Spleen (tissue), 7 donors: ENCODE measurements at regions not wholly inside any gene's neighbourhood (a gene's known extent, or its start where the extent isn't known, plus 50 kb on each side); places are given as distances from the start of the nearest gene placed in this dataset.

Experiments
- CTCF ChIP-seq, 11 experiments: fragments of 200-600 bp in 7 of 11; fragments of 450-650 bp in 4 of 11; sonication (generic) in 4 of 11; IDR thresholded peaks in 8 of 11; conservative IDR thresholded peaks in 3 of 11; 1 replicate in 7 of 11; 2 replicates in 4 of 11; pipeline versions ENCODE4 v1.4.0 to v1.8.0; 2016 to 2021; ENCODE audit warnings: antibody characterized with exemption in 11 of 11, inconsistent platforms in 4 of 11, mild to moderate bottlenecking in 1 of 11
- POLR2A ChIP-seq, 3 donors: fragments of 450-650 bp; IDR thresholded peaks; one replicate each; pipeline ENCODE4 v1.5.1; 2017; ENCODE audit warnings: antibody characterized with exemption in 3 of 3, mild to moderate bottlenecking in 1 of 3
- donor health status: DM: no; HTN: no; CAD: no; lungs with moderate emphysema.
- donor health status: DM: no; HTN: no; CAD: no.
- donor health status: DM: no; HTN: no; CAD: no.

DNA sequence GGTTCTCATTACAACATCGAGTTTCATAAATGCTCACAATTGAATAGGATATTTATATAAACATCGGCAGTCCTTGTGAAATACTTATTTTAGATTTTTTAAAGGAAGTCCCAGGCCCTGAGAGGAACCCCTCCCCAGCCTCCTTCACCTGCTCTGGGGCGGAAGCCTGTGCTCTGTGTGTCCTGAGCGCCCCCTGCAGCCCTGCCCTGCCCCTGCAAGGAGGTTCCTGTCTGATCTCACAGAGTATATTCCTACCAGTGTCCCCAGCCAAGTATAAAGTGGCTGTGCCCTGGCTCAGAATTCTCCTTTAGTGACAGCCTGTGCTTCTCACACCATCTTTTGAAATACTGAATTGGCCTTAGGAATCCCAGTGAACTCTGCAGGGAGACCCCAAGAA lies 659.5 kb downstream of the TMEM121 start:
- TF ChIP-seq POLR2A (IDR thresholded peaks at IDR 0.05) (no peak), CTCF (IDR thresholded peaks at IDR 0.05 in 8 of 11, conservative IDR thresholded peaks at IDR 0.05 in 3 of 11) (peak in 7 of 11 experiments; percentile 12 to 67 (median 54))
